ENCODE measurements at regions not wholly inside any gene's neighbourhood (a gene's known extent, or its start where the extent isn't known, plus 50 kb on each side); places are given as distances from the start of the nearest gene placed in this dataset.

DNA sequence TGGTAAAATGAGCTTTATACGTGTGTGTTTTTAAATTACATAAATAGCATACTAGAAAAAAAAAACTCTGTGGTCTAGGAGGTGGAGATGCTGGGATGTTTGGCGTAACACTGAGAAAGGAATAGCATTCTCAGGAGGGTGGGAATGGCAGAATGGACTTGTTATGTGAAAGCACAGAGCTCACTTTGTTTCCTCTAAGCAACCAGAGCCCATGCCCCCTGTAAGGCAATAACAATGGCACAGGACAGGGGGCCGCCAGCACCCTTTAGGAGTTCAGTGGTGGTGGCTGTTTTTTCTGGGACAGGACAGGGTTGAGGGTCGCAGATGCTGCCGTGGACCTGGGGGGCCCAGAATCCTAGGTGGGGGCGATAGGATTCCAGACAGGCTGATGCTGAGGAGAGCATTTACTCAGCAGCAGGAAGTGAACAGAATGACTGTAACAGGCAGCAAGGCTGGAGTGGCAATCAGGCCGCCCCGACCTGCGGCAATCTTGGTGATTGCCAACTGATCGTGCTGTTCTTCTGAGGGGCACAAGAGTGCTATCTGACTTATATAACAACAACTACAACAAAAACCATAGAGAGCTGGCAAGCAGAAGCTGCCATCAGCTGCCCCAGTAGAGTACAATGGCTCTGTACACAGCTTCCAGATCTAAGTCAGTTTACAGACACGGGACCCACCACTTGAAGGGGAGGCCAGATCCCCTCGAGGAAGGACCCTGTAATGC, 160.4 kb downstream of the UACA start:
- TF ChIP-seq, protein P1, sequence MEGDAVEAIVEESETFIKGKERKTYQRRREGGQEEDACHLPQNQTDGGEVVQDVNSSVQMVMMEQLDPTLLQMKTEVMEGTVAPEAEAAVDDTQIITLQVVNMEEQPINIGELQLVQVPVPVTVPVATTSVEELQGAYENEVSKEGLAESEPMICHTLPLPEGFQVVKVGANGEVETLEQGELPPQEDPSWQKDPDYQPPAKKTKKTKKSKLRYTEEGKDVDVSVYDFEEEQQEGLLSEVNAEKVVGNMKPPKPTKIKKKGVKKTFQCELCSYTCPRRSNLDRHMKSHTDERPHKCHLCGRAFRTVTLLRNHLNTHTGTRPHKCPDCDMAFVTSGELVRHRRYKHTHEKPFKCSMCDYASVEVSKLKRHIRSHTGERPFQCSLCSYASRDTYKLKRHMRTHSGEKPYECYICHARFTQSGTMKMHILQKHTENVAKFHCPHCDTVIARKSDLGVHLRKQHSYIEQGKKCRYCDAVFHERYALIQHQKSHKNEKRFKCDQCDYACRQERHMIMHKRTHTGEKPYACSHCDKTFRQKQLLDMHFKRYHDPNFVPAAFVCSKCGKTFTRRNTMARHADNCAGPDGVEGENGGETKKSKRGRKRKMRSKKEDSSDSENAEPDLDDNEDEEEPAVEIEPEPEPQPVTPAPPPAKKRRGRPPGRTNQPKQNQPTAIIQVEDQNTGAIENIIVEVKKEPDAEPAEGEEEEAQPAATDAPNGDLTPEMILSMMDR (IDR thresholded peaks at IDR 0.05): no peak
- TF ChIP-seq POLR2A (IDR thresholded peaks at IDR 0.05): no peak
